ENCODE measurements at regions not wholly inside any gene's neighbourhood (a gene's known extent, or its start where the extent isn't known, plus 50 kb on each side); places are given as distances from the start of the nearest gene placed in this dataset.

DNA sequence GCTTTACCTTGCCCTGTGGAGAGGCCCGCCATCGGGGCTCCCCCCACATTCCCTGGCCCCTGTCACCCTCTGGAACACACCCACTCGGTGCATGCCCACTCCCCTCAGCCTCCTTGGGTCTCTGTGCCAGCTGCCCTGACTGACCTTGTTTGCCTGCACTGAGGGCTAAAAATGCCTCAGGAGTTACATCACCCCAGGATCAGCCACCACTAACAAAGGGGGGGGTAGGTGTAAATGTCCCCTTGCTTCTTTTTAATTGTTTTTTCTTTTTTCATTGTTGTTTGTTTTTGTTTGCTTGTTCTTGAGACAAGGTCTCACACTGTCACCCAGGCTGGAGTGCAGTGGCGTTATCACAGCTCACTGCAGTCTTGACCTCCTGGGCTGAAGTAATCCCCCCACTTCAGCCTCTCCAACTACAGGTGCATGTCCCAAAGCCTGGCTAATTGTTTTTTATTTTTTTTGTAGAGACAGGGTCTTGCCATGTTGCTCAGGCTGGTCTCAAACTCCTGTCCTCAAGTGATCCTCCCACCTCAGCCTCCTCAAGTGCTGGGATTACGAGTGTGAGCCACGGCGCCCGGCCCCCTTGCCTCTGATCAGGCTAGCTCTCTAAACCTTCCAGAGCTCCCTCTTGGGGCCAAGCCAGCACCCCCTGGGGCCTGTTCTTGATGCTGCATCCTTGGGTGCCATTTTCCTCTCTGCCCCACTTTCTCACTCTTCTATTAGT, 297.1 kb downstream of the UQCRFS1 start:
- TF ChIP-seq, protein P1, sequence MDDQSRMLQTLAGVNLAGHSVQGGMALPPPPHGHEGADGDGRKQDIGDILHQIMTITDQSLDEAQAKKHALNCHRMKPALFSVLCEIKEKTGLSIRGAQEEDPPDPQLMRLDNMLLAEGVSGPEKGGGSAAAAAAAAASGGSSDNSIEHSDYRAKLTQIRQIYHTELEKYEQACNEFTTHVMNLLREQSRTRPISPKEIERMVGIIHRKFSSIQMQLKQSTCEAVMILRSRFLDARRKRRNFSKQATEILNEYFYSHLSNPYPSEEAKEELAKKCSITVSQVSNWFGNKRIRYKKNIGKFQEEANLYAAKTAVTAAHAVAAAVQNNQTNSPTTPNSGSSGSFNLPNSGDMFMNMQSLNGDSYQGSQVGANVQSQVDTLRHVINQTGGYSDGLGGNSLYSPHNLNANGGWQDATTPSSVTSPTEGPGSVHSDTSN (CRISPR knock-in tag; IDR thresholded peaks at IDR 0.05): no peak
- TF ChIP-seq, protein P2, sequence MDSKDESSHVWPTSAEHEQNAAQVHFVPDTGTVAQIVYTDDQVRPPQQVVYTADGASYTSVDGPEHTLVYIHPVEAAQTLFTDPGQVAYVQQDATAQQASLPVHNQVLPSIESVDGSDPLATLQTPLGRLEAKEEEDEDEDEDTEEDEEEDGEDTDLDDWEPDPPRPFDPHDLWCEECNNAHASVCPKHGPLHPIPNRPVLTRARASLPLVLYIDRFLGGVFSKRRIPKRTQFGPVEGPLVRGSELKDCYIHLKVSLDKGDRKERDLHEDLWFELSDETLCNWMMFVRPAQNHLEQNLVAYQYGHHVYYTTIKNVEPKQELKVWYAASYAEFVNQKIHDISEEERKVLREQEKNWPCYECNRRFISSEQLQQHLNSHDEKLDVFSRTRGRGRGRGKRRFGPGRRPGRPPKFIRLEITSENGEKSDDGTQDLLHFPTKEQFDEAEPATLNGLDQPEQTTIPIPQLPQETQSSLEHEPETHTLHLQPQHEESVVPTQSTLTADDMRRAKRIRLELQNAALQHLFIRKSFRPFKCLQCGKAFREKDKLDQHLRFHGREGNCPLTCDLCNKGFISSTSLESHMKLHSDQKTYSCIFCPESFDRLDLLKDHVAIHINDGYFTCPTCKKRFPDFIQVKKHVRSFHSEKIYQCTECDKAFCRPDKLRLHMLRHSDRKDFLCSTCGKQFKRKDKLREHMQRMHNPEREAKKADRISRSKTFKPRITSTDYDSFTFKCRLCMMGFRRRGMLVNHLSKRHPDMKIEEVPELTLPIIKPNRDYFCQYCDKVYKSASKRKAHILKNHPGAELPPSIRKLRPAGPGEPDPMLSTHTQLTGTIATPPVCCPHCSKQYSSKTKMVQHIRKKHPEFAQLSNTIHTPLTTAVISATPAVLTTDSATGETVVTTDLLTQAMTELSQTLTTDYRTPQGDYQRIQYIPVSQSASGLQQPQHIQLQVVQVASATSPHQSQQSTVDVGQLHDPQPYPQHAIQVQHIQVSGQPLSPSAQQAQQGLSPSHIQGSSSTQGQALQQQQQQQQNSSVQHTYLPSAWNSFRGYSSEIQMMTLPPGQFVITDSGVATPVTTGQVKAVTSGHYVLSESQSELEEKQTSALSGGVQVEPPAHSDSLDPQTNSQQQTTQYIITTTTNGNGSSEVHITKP (tag by site-specific recombination; IDR thresholded peaks at IDR 0.05): peak; percentile 92
- TF ChIP-seq EGR2 (tag by site-specific recombination; IDR thresholded peaks at IDR 0.05; ENCODE audit: low read depth) (peak; percentile 22; the same call in 1 of the 2 replicates), ZBTB21 (tag by site-specific recombination; IDR thresholded peaks at IDR 0.05) (no peak), ZIC2 (tag by site-specific recombination; IDR thresholded peaks at IDR 0.05) (0 out of 2 replicates have a peak, but pooled peaks have one; percentile 15), GLIS1 (tag by site-specific recombination; IDR thresholded peaks at IDR 0.05) (peak; percentile 21; the same call in 1 of the 2 replicates), ZFHX2 (tag by site-specific recombination; conservative IDR thresholded peaks at IDR 0.05) (peak; percentile 57)
- no peaks in the 10 kb centered on the region for H3K4me1 ChIP-seq (ENCODE audit: control insufficient read depth, insufficient read depth, low read length)
- no peak overlapping the region for H3K27ac ChIP-seq (ENCODE audit: extremely low read depth, low read depth, low read length)
- H3K9me3 ChIP-seq (ENCODE audit: control insufficient read depth, insufficient read depth, low read depth, low read length): no peaks in the 10 kb centered on the region
- ChIA-PET POLR2A (no interaction called here), CTCF (interaction anchor here (0.6 to 0.7 kb wide), 2 partner anchors 12 to 471 kb away, joined by 3 to 6 read pairs; no protein-coding TSS in a partner anchor)
- H3K4me3 ChIP-seq (ENCODE audit: low read depth, low read length): no peak overlapping the region
- H3K36me3 ChIP-seq (ENCODE audit: control insufficient read depth in 2 of 2, insufficient read depth in 1 of 2, low read length in 2 of 2): no peaks in the 10 kb centered on the region

DNA sequence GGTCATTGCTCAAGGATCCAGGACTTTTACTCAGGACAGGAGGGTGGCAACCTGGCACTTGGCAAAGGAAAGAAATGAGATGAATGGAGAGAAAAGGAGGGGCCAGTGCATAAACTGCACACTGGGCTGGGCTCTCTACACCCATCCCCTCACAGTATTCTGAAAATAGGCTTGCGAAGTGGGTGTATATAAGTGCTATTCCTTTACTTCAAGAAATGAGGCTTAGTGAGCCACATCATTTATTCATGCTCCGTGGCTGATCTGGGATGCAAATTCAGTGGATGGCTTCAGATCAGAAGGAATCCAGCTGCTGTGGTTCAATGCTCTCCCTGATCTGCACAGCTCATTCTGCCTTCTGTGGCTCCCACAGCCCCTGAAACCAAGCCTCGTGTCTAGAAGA, 297.7 kb downstream of the UQCRFS1 start:
- H3K4me3 ChIP-seq (ENCODE audit: low read depth, low read length): no peak overlapping the region
- H3K27ac ChIP-seq (ENCODE audit: extremely low read depth, low read depth, low read length): no peak overlapping the region
- H3K4me1 ChIP-seq (ENCODE audit: control insufficient read depth, insufficient read depth, low read length): no peaks in the 10 kb centered on the region
- no peaks in the 10 kb centered on the region for H3K9me3 ChIP-seq (ENCODE audit: control insufficient read depth, insufficient read depth, low read depth, low read length)
- ChIA-PET POLR2A (interaction anchor here (0.7 kb wide), 1 partner anchor 39 kb away, joined by 3 read pairs; no protein-coding TSS in a partner anchor), CTCF (interaction anchor here (1.3 kb wide), 1 partner anchor 35 kb away, joined by 3 read pairs; no protein-coding TSS in a partner anchor)
- H3K36me3 ChIP-seq (ENCODE audit: control insufficient read depth in 2 of 2, insufficient read depth in 1 of 2, low read length in 2 of 2): no peaks in the 10 kb centered on the region
- TF ChIP-seq SP3 (tag by site-specific recombination; IDR thresholded peaks at IDR 0.05) (no peak), REPIN1 (tag by site-specific recombination; IDR thresholded peaks at IDR 0.05; ENCODE audit: low read depth) (no peak), ZNF747 (tag by site-specific recombination; IDR thresholded peaks at IDR 0.05) (no peak), ZNF600 (tag by site-specific recombination; IDR thresholded peaks at IDR 0.05) (no peak), ZNF623 (tag by site-specific recombination; IDR thresholded peaks at IDR 0.05) (no peak), ZNF23 (tag by site-specific recombination; IDR thresholded peaks at IDR 0.05; ENCODE audit: borderline replicate concordance) (no peak), ZNF561 (tag by site-specific recombination; IDR thresholded peaks at IDR 0.05; ENCODE audit: borderline replicate concordance) (no peak), ZNF768 (tag by site-specific recombination; IDR thresholded peaks at IDR 0.05) (no peak), ZNF707 (tag by site-specific recombination; IDR thresholded peaks at IDR 0.05) (no peak), ZNF501 (tag by site-specific recombination; IDR thresholded peaks at IDR 0.05) (no peak), ZNF530 (tag by site-specific recombination; IDR thresholded peaks at IDR 0.05; ENCODE audit: low read depth) (no peak)
- TF ChIP-seq, protein P3, sequence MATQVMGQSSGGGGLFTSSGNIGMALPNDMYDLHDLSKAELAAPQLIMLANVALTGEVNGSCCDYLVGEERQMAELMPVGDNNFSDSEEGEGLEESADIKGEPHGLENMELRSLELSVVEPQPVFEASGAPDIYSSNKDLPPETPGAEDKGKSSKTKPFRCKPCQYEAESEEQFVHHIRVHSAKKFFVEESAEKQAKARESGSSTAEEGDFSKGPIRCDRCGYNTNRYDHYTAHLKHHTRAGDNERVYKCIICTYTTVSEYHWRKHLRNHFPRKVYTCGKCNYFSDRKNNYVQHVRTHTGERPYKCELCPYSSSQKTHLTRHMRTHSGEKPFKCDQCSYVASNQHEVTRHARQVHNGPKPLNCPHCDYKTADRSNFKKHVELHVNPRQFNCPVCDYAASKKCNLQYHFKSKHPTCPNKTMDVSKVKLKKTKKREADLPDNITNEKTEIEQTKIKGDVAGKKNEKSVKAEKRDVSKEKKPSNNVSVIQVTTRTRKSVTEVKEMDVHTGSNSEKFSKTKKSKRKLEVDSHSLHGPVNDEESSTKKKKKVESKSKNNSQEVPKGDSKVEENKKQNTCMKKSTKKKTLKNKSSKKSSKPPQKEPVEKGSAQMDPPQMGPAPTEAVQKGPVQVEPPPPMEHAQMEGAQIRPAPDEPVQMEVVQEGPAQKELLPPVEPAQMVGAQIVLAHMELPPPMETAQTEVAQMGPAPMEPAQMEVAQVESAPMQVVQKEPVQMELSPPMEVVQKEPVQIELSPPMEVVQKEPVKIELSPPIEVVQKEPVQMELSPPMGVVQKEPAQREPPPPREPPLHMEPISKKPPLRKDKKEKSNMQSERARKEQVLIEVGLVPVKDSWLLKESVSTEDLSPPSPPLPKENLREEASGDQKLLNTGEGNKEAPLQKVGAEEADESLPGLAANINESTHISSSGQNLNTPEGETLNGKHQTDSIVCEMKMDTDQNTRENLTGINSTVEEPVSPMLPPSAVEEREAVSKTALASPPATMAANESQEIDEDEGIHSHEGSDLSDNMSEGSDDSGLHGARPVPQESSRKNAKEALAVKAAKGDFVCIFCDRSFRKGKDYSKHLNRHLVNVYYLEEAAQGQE (tag by site-specific recombination; IDR thresholded peaks at IDR 0.05): no peak
- TF ChIP-seq, protein P4, sequence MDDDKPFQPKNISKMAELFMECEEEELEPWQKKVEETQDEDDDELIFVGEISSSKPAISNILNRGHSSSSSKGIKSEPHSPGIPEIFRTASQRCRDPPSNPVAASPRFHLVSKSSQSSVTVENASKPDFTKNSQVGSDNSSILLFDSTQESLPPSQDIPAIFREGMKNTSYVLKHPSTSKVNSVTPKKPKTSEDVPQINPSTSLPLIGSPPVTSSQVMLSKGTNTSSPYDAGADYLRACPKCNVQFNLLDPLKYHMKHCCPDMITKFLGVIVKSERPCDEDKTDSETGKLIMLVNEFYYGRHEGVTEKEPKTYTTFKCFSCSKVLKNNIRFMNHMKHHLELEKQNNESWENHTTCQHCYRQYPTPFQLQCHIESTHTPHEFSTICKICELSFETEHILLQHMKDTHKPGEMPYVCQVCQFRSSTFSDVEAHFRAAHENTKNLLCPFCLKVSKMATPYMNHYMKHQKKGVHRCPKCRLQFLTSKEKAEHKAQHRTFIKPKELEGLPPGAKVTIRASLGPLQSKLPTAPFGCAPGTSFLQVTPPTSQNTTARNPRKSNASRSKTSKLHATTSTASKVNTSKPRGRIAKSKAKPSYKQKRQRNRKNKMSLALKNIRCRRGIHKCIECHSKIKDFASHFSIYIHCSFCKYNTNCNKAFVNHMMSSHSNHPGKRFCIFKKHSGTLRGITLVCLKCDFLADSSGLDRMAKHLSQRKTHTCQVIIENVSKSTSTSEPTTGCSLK (tag by site-specific recombination; IDR thresholded peaks at IDR 0.05): no peak
- TF ChIP-seq, protein P5, sequence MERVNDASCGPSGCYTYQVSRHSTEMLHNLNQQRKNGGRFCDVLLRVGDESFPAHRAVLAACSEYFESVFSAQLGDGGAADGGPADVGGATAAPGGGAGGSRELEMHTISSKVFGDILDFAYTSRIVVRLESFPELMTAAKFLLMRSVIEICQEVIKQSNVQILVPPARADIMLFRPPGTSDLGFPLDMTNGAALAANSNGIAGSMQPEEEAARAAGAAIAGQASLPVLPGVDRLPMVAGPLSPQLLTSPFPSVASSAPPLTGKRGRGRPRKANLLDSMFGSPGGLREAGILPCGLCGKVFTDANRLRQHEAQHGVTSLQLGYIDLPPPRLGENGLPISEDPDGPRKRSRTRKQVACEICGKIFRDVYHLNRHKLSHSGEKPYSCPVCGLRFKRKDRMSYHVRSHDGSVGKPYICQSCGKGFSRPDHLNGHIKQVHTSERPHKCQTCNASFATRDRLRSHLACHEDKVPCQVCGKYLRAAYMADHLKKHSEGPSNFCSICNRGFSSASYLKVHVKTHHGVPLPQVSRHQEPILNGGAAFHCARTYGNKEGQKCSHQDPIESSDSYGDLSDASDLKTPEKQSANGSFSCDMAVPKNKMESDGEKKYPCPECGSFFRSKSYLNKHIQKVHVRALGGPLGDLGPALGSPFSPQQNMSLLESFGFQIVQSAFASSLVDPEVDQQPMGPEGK (tag by site-specific recombination; IDR thresholded peaks at IDR 0.05): no peak
